Endodermal cell (in vitro differentiated cells): ENCODE measurements at regions not wholly inside any gene's neighbourhood (a gene's known extent, or its start where the extent isn't known, plus 50 kb on each side); places are given as distances from the start of the nearest gene placed in this dataset.

Experiments used
- DNase-seq: peaks from one replicate; pipeline ENCODE4 v3.0.0-alpha.2; 2017
- H3K27ac ChIP-seq: 2 replicates; pipeline ENCODE4 v1.5.1; 2013; ENCODE audit warnings: mild to moderate bottlenecking, low read depth, low read length, moderate library complexity
- H3K27me3 ChIP-seq: 2 replicates; pipeline ENCODE4 v1.6.1; 2013; ENCODE audit warnings: mild to moderate bottlenecking, low read length, moderate library complexity; ENCODE audit not compliant: insufficient read depth, control insufficient read depth, poor library complexity, severe bottlenecking
- H3K36me3 ChIP-seq: 2 replicates; pipeline ENCODE4 v1.7.0; 2013; ENCODE audit warnings: mild to moderate bottlenecking, low read length, moderate library complexity; ENCODE audit not compliant: control insufficient read depth, insufficient read depth
- H3K4me1 ChIP-seq: one replicate; pipeline ENCODE4 v1.7.0; 2013; ENCODE audit warnings: low read length; ENCODE audit not compliant: control insufficient read depth, insufficient read depth
- H3K4me3 ChIP-seq: 2 replicates; pipeline ENCODE4 v1.5.1; 2013; ENCODE audit warnings: mild to moderate bottlenecking, low read length, moderate library complexity
- H3K9ac ChIP-seq: 2 replicates; pipeline ENCODE4 v1.6.1; 2013; ENCODE audit warnings: mild to moderate bottlenecking, low read length, moderate library complexity; ENCODE audit not compliant: poor library complexity, severe bottlenecking; ENCODE audit errors: extremely low read depth
- H3K9me3 ChIP-seq: 2 replicates; pipeline ENCODE4 v1.6.1; 2013; ENCODE audit warnings: mild to moderate bottlenecking, low read length, moderate library complexity; ENCODE audit not compliant: control insufficient read depth
- H3K27ac Mint-ChIP-seq: 2 replicates; pipeline ENCODE4 v1.8.0; 2020; ENCODE audit warnings: mixed read lengths
- H3K27me3 Mint-ChIP-seq: 2 replicates; pipeline ENCODE4 v1.8.0; 2021; ENCODE audit warnings: mild to moderate bottlenecking, mixed read lengths; ENCODE audit not compliant: insufficient read depth
- H3K36me3 Mint-ChIP-seq: 2 replicates; pipeline ENCODE4 v1.8.0; 2020; ENCODE audit warnings: low read depth, mixed read lengths
- H3K4me1 Mint-ChIP-seq: 2 replicates; pipeline ENCODE4 v1.8.0; 2020; ENCODE audit warnings: mixed read lengths
- H3K4me3 Mint-ChIP-seq: 2 replicates; pipeline ENCODE4 v1.8.0; 2020; ENCODE audit warnings: mild to moderate bottlenecking, moderate library complexity, mixed read lengths
- H3K9me3 Mint-ChIP-seq: 2 replicates; pipeline ENCODE4 v1.8.0; 2020; ENCODE audit warnings: mild to moderate bottlenecking, mixed read lengths
- WGBS, 2 experiments: methylation state at CpG; one replicate each; pipeline versions ENCODE4 v1.1.5 to v1.1.7; 2013; ENCODE audit warnings: missing lambda C conversion rate in 2 of 2, mixed read lengths in 1 of 2; ENCODE audit not compliant: insufficient coverage in 1 of 2, insufficient read length in 1 of 2; 5-methylcytosine and 5-hydroxymethylcytosine counted together
- TF ChIP-seq, protein P1 (sequence below): fragments of 200-600 bp; sonication (generic); conservative IDR thresholded peaks from 2 replicates; pipeline ENCODE4 v1.5.0; 2021; ENCODE audit warnings: antibody characterized with exemption, mild to moderate bottlenecking

DNA sequence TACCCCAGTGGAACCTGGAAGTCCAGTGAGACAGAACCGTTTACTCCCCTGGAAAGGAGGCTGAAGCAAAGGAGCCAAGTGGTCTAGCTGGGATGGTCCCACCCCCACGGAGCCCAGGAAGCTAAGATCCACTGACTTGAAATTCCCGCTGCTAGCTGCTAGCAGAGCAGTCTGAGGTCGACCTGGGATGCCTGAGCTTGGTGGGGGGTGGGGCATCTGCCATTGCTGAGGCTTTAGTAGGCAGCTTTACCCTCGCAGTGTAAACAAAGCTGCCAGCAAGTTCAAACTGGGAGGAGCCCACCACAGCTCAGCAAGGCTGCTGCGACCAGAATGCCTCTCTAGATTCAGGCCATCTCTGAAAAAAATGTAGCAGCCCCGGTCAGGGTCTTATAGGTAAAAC lies 437.0 kb downstream of the SUCLA2 start:
- WGBS, 2 experiments, result 63 to 67% methylated on average over 2 to 7 of the region's 7 CpGs
- H3K27ac ChIP-seq, result no peak overlapping the region
- no peaks in the 10 kb centered on the region for H3K9me3 ChIP-seq
- Mint-ChIP-seq H3K27ac (no peak overlapping the region), H3K36me3 (peaks cover 3% of the 10 kb centered on the region), H3K27me3 (peaks cover 1% of the 10 kb centered on the region), H3K4me1 (peaks cover 5% of the 10 kb centered on the region), H3K4me3 (no peak overlapping the region), H3K9me3 (peaks cover 26% of the 10 kb centered on the region)
- no peaks in the 10 kb centered on the region for H3K36me3 ChIP-seq
- peak; percentile 84 for DNase-seq
- TF ChIP-seq, protein P1, sequence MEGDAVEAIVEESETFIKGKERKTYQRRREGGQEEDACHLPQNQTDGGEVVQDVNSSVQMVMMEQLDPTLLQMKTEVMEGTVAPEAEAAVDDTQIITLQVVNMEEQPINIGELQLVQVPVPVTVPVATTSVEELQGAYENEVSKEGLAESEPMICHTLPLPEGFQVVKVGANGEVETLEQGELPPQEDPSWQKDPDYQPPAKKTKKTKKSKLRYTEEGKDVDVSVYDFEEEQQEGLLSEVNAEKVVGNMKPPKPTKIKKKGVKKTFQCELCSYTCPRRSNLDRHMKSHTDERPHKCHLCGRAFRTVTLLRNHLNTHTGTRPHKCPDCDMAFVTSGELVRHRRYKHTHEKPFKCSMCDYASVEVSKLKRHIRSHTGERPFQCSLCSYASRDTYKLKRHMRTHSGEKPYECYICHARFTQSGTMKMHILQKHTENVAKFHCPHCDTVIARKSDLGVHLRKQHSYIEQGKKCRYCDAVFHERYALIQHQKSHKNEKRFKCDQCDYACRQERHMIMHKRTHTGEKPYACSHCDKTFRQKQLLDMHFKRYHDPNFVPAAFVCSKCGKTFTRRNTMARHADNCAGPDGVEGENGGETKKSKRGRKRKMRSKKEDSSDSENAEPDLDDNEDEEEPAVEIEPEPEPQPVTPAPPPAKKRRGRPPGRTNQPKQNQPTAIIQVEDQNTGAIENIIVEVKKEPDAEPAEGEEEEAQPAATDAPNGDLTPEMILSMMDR, result no peak
- H3K27me3 ChIP-seq, result no peaks in the 10 kb centered on the region
- H3K4me1 ChIP-seq, result no peaks in the 10 kb centered on the region
- H3K9ac ChIP-seq, result no peak overlapping the region
- peak overlapping the region; percentile 35 for H3K4me3 ChIP-seq

DNA sequence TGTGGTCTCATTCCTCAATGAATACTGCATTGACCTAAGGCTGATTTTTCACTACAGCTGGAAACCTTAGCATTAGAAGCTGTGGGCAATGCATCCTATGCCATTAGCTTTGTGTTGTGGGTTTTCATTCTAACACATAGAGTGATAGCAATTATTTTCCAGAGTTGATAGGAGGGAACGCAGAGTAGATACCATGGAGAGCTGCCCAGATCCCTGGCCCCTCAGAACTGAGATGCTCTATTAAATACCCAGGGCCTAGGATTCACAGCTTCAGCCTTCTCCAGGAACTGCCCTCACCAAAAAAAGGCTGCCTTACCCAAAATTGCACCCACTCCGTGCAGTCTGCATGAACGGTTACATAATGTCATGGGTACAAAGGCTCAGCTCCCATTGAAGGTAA lies 444.4 kb downstream of the SUCLA2 start:
- 94 to 96% methylated on average over 3 of the region's 3 CpGs for whole genome bisulfite sequencing, 2 experiments
- H3K4me1 Mint-ChIP-seq, result peaks cover 9% of the 10 kb centered on the region
- no peak overlapping the region for H3K4me3 ChIP-seq
- TF ChIP-seq, protein P1, result no peak
- no peaks in the 10 kb centered on the region for H3K27me3 Mint-ChIP-seq
- no peak overlapping the region for H3K9ac ChIP-seq
- H3K9me3 ChIP-seq, result no peaks in the 10 kb centered on the region
- no peaks in the 10 kb centered on the region for H3K9me3 Mint-ChIP-seq
- no peaks in the 10 kb centered on the region for H3K4me1 ChIP-seq
- no peak overlapping the region for H3K4me3 Mint-ChIP-seq
- H3K36me3 ChIP-seq, result no peaks in the 10 kb centered on the region
- no peaks in the 10 kb centered on the region for H3K36me3 Mint-ChIP-seq
- H3K27me3 ChIP-seq, result no peaks in the 10 kb centered on the region
- DNase-seq, result no peak
- no peak overlapping the region for H3K27ac ChIP-seq
- no peak overlapping the region for H3K27ac Mint-ChIP-seq

DNA sequence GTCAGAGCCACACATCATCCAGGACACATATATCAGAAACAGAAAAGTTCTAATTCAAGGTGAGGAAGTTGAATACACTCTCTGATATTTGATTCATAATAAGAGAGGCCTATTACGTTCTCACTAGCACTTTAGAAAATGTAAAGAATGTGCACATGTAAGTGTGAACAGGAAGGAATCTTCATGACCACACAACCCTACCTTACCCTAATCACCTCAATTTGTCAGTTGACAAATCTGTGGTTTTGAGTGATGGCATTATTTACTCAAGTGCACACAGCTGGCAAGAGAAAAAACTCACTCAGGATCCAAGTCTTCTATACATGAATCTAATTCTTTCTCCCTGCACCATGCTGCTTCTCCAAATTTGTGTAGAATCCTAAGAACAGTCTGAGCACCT lies 445.8 kb downstream of the SUCLA2 start:
- Histone ChIP-seq H3K4me1 (no peaks in the 10 kb centered on the region), H3K27me3 (no peaks in the 10 kb centered on the region), H3K4me3 (no peak overlapping the region), H3K36me3 (no peaks in the 10 kb centered on the region), H3K9ac (no peak overlapping the region), H3K9me3 (no peaks in the 10 kb centered on the region), H3K27ac (no peak overlapping the region)
- WGBS, 2 experiments, result no CpG with 5 or more reads among the region's 1 CpG
- Mint-ChIP-seq H3K36me3 (no peaks in the 10 kb centered on the region), H3K9me3 (no peaks in the 10 kb centered on the region), H3K4me1 (peaks cover 9% of the 10 kb centered on the region), H3K4me3 (no peak overlapping the region), H3K27ac (no peak overlapping the region), H3K27me3 (no peaks in the 10 kb centered on the region)
- no peak for DNase-seq
- TF ChIP-seq, protein P1, result no peak
